Fibroblast of lung (primary cell): ENCODE measurements at regions not wholly inside any gene's neighbourhood (a gene's known extent, or its start where the extent isn't known, plus 50 kb on each side); places are given as distances from the start of the nearest gene placed in this dataset.
"Not testable (repeated sequence)": the region's sequence is repeated elsewhere in the genome, so short reads cannot be mapped to it uniquely, and the experiment has no call there.

Experiments used
- DNase-seq, 2 donors: peaks; one replicate each; pipeline versions ENCODE4 v3.0.0 to v3.0.0-alpha.2; 2010; ENCODE audit warnings: low read depth in 2 of 2
- H2AFZ ChIP-seq: 2 replicates; pipeline ENCODE4 v1.5.1; 2012; ENCODE audit warnings: low read length, control low read depth, inconsistent platforms
- H3K27ac ChIP-seq: 2 replicates; pipeline ENCODE4 v1.5.1; 2011; ENCODE audit warnings: low read length, control low read depth; ENCODE audit not compliant: insufficient read depth
- H3K27me3 ChIP-seq: 2 replicates; pipeline ENCODE4 v1.5.1; 2011; ENCODE audit warnings: mild to moderate bottlenecking, low read length; ENCODE audit not compliant: control insufficient read depth, insufficient read depth
- H3K36me3 ChIP-seq: 2 replicates; pipeline ENCODE4 v1.5.1; 2011; ENCODE audit warnings: low read length; ENCODE audit not compliant: control insufficient read depth, insufficient read depth
- H3K4me1 ChIP-seq: 2 replicates; pipeline ENCODE4 v1.5.1; 2011; ENCODE audit warnings: low read length; ENCODE audit not compliant: control insufficient read depth, insufficient read depth; ENCODE audit errors: extremely low read depth
- H3K4me2 ChIP-seq: 2 replicates; pipeline ENCODE4 v1.5.1; 2011; ENCODE audit warnings: low read length, control low read depth; ENCODE audit not compliant: insufficient read depth; ENCODE audit errors: extremely low read depth
- H3K4me3 ChIP-seq, 4 experiments: fragments of 200-600 bp in 1 of 4; sonication (generic) in 1 of 4; replicated peaks in 1 of 4; 2 replicates each; pipeline ENCODE4 v1.5.1; 2011 to 2016; ENCODE audit warnings: low read length in 4 of 4, low read depth in 3 of 4, mild to moderate bottlenecking in 3 of 4, control low read depth in 2 of 4, inconsistent platforms in 1 of 4, mixed read lengths in 1 of 4; ENCODE audit not compliant: insufficient read depth in 1 of 4; ENCODE audit errors: control extremely low read depth in 1 of 4
- H3K79me2 ChIP-seq: 2 replicates; pipeline ENCODE4 v1.5.1; 2012; ENCODE audit warnings: mild to moderate bottlenecking, low read length, inconsistent platforms; ENCODE audit not compliant: control insufficient read depth, insufficient read depth
- H3K9ac ChIP-seq: 2 replicates; pipeline ENCODE4 v1.5.1; 2011; ENCODE audit warnings: mild to moderate bottlenecking, low read length, control low read depth; ENCODE audit not compliant: insufficient read depth
- H3K9me3 ChIP-seq: 2 replicates; pipeline ENCODE4 v1.5.1; 2012; ENCODE audit warnings: low read depth, low read length; ENCODE audit not compliant: control insufficient read depth, insufficient read depth
- H4K20me1 ChIP-seq: 2 replicates; pipeline ENCODE4 v1.5.1; 2011; ENCODE audit warnings: low read length; ENCODE audit not compliant: control insufficient read depth, insufficient read depth; ENCODE audit errors: extremely low read depth
- EZH2 ChIP-seq: IDR thresholded peaks from 2 replicates; pipeline ENCODE4 v1.5.1; 2012; ENCODE audit warnings: low read length, control low read depth, mild to moderate bottlenecking; ENCODE audit errors: missing control alignments
- TF ChIP-seq, protein P1 (sequence below), 2 donors: IDR thresholded peaks in 1 of 2; conservative IDR thresholded peaks in 1 of 2; 1 replicate in 1 of 2; 2 replicates in 1 of 2; pipeline ENCODE4 v1.5.1; 2011 to 2012; ENCODE audit warnings: low read length in 2 of 2, control low read depth in 1 of 2, inconsistent platforms in 1 of 2, low read depth in 1 of 2, mild to moderate bottlenecking in 1 of 2

GRCh38 chr5:120942596-120943350 lies 478.7 kb downstream of the PRR16 start:
- no peak for TF ChIP-seq EZH2
- TF ChIP-seq, protein P1, sequence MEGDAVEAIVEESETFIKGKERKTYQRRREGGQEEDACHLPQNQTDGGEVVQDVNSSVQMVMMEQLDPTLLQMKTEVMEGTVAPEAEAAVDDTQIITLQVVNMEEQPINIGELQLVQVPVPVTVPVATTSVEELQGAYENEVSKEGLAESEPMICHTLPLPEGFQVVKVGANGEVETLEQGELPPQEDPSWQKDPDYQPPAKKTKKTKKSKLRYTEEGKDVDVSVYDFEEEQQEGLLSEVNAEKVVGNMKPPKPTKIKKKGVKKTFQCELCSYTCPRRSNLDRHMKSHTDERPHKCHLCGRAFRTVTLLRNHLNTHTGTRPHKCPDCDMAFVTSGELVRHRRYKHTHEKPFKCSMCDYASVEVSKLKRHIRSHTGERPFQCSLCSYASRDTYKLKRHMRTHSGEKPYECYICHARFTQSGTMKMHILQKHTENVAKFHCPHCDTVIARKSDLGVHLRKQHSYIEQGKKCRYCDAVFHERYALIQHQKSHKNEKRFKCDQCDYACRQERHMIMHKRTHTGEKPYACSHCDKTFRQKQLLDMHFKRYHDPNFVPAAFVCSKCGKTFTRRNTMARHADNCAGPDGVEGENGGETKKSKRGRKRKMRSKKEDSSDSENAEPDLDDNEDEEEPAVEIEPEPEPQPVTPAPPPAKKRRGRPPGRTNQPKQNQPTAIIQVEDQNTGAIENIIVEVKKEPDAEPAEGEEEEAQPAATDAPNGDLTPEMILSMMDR (conservative IDR thresholded peaks at IDR 0.05 in 1 of 2, IDR thresholded peaks at IDR 0.05 in 1 of 2; ENCODE audit: low read depth in 1 of 2, low read length in 2 of 2), result no peak
- no peak overlapping the region for H3K4me2 ChIP-seq
- no peaks in the 10 kb centered on the region for H3K36me3 ChIP-seq
- DNase-seq, result peak; percentile 6 to 74
- H2AFZ ChIP-seq, result no peak overlapping the region
- no peak overlapping the region for H3K4me3 ChIP-seq
- H4K20me1 ChIP-seq, result no peaks in the 10 kb centered on the region
- no peaks in the 10 kb centered on the region for H3K9me3 ChIP-seq
- no peaks in the 10 kb centered on the region for H3K27me3 ChIP-seq
- no peaks in the 10 kb centered on the region for H3K4me1 ChIP-seq
- no peak overlapping the region for H3K27ac ChIP-seq
- no peak overlapping the region for H3K9ac ChIP-seq
- H3K79me2 ChIP-seq, result no peaks in the 10 kb centered on the region

DNA sequence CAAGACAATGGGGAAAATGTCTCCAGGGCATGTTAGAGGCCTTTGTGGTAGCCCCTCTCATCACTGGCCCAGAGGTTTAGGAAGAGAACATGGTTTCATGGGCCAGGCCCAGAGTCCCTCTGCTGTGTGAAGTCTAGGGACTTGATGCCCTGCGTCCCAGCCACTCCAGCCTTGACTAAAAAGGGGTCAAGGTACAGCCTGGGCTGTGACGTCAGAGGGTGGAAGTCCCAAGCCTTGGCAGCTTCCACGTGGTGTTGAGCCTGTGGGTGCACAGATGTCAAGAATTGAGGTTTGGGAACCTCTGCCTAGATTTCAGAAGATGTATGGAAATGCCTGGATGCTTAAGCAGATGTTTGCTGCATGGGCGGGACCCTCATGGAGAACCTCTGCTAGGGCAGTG lies 485.5 kb downstream of the PRR16 start:
- not testable (repeated sequence) for H3K36me3 ChIP-seq, DNase-seq, H3K9ac ChIP-seq, H3K4me3 ChIP-seq, H4K20me1 ChIP-seq, H3K4me1 ChIP-seq, H3K79me2 ChIP-seq, H3K27me3 ChIP-seq, H3K9me3 ChIP-seq, H3K4me2 ChIP-seq, H3K27ac ChIP-seq, H2AFZ ChIP-seq

DNA sequence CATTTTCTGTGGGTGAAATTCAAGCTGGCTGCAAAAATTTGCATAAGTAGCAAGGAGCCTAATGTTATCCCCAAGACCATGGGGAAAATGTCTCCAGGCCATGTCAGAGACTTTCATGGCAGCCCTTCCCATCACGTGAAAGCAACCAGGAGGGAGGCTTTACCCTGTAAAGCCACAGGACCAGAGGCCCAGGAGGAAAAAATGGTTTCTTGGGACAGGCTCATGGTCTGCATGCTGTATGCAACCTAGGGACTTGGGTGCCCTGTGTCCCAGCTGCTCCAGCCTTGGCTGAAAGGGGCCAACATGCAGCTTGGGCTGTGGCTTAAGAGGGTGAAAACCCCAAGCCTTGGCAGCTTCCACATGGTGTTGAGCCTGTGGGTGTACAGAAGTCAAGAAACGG lies 489.3 kb downstream of the PRR16 start:
- not testable (repeated sequence) for H3K79me2 ChIP-seq, H3K36me3 ChIP-seq, H3K9ac ChIP-seq, H3K4me2 ChIP-seq, H3K27ac ChIP-seq, H3K4me1 ChIP-seq, H4K20me1 ChIP-seq, H3K4me3 ChIP-seq, H3K9me3 ChIP-seq, H3K27me3 ChIP-seq, DNase-seq, H2AFZ ChIP-seq

- Histone ChIP-seq H3K9ac (no peak overlapping the region), H3K9me3 (no peaks in the 10 kb centered on the region), H3K27me3 (no peaks in the 10 kb centered on the region), H2AFZ (no peak overlapping the region), H3K4me2 (no peak overlapping the region), H3K27ac (no peak overlapping the region), H3K4me3 (no peak overlapping the region), H4K20me1 (no peaks in the 10 kb centered on the region), H3K4me1 (no peaks in the 10 kb centered on the region), H3K36me3 (no peaks in the 10 kb centered on the region), H3K79me2 (no peaks in the 10 kb centered on the region)
- no peak for DNase-seq
- TF ChIP-seq, protein P1 (conservative IDR thresholded peaks at IDR 0.05 in 1 of 2, IDR thresholded peaks at IDR 0.05 in 1 of 2; ENCODE audit: low read depth in 1 of 2, low read length in 2 of 2), result no peak
- TF ChIP-seq EZH2, result no peak
Observed at GRCh38 chr5:120954255-120954654, 490.2 kb downstream of the PRR16 start.
